T follicular helper cell (primary cell): ENCODE measurements at regions not wholly inside any gene's neighbourhood (a gene's known extent, or its start where the extent isn't known, plus 50 kb on each side); places are given as distances from the start of the nearest gene placed in this dataset.
"Not testable (repeated sequence)": the region's sequence is repeated elsewhere in the genome, so short reads cannot be mapped to it uniquely, and the experiment has no call there.

ENCODE experiments used
- DNase-seq: peaks from one replicate; pipeline ENCODE4 v3.0.0-alpha.2; 2020; ENCODE audit warnings: low read depth

GRCh38 chr15:59830873-59831272 lies 141.8 kb upstream of the BNIP2 start:
- no peak for DNase-seq

- DNase-seq, result no peak
These were observed 141.0 kb upstream of the BNIP2 start for GRCh38 chr15:59830098-59830497.

GRCh38 chr15:59828861-59829260 lies 139.7 kb upstream of the BNIP2 start:
- no peak for DNase-seq

- DNase-seq, result no peak
These were observed 139.1 kb upstream of the BNIP2 start for GRCh38 chr15:59828263-59828662.

- no peak for DNase-seq
These were observed 136.8 kb upstream of the BNIP2 start for GRCh38 chr15:59825901-59826300.

- DNase-seq, result no peak
These were observed 132.2 kb upstream of the BNIP2 start for GRCh38 chr15:59821286-59821685.

GRCh38 chr15:59819092-59819491 lies 130.0 kb upstream of the BNIP2 start:
- no peak for DNase-seq

GRCh38 chr15:59818336-59818735 lies 129.2 kb upstream of the BNIP2 start:
- no peak for DNase-seq

- DNase-seq, result no peak
These were observed 128.7 kb upstream of the BNIP2 start for GRCh38 chr15:59817834-59818233.

GRCh38 chr15:59817053-59817452 lies 127.9 kb upstream of the BNIP2 start:
- DNase-seq, result no peak

- DNase-seq, result peak; percentile 13
These were observed 125.3 kb upstream of the BNIP2 start for GRCh38 chr15:59814409-59814808.

GRCh38 chr15:59812889-59813288 lies 123.8 kb upstream of the BNIP2 start:
- no peak for DNase-seq

GRCh38 chr15:59812250-59812870 lies 123.2 kb upstream of the BNIP2 start:
- no peak for DNase-seq

- peak; percentile 66 for DNase-seq
These were observed 114.3 kb upstream of the BNIP2 start for GRCh38 chr15:59803293-59803966.

- no peak for DNase-seq
These were observed 112.5 kb upstream of the BNIP2 start for GRCh38 chr15:59801649-59802048.

GRCh38 chr15:59798605-59798917 lies 109.4 kb upstream of the BNIP2 start:
- no peak for DNase-seq

- DNase-seq, result no peak
These were observed 108.9 kb upstream of the BNIP2 start for GRCh38 chr15:59797756-59798604.

GRCh38 chr15:59794229-59794886 lies 105.2 kb upstream of the BNIP2 start:
- DNase-seq, result no peak

GRCh38 chr15:59792359-59792758 lies 103.2 kb upstream of the BNIP2 start:
- DNase-seq, result peak; percentile 8

- DNase-seq, result no peak
These were observed 102.6 kb upstream of the BNIP2 start for GRCh38 chr15:59791755-59792154.

GRCh38 chr15:59791079-59791478 lies 102.0 kb upstream of the BNIP2 start:
- DNase-seq, result no peak

GRCh38 chr15:59786466-59786865 lies 97.3 kb upstream of the BNIP2 start:
- not testable (repeated sequence) for DNase-seq

GRCh38 chr15:59785981-59786380 lies 96.9 kb upstream of the BNIP2 start:
- DNase-seq, result not testable (repeated sequence)
